GM18511 (cell line): ENCODE measurements at regions not wholly inside any gene's neighbourhood (a gene's known extent, or its start where the extent isn't known, plus 50 kb on each side); places are given as distances from the start of the nearest gene placed in this dataset.
"Not testable (repeated sequence)": the region's sequence is repeated elsewhere in the genome, so short reads cannot be mapped to it uniquely, and the experiment has no call there.

Experiments
- ATAC-seq: cut with Tn5 transposase; IDR thresholded peaks from one replicate; pipeline ENCODE4 v1.9.1; 2021; ENCODE audit warnings: mild to moderate bottlenecking, moderate library complexity; ENCODE audit not compliant: unreplicated experiment

DNA sequence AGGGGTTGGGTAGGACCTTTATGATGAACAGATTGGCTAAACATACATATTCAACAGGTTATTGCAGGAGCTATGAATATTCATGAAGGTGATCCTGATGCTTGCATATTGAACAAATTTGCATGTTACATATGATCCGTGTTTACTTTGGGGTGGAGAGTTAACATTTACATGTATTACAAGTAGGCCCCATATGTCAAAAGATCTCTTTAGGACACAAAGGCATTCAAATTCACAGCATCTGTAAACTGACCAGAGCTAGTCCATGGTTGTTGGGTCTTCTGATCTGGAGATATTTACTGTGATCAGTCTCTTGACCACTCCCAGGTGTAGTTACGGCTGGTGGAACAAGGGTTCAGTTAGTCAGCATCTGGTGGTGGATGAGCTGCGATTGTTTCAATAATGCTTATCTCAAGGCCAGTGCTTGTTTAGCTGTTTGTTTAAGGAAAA, 80.4 kb downstream of the PMAIP1 start:
- no peak for ATAC-seq

DNA sequence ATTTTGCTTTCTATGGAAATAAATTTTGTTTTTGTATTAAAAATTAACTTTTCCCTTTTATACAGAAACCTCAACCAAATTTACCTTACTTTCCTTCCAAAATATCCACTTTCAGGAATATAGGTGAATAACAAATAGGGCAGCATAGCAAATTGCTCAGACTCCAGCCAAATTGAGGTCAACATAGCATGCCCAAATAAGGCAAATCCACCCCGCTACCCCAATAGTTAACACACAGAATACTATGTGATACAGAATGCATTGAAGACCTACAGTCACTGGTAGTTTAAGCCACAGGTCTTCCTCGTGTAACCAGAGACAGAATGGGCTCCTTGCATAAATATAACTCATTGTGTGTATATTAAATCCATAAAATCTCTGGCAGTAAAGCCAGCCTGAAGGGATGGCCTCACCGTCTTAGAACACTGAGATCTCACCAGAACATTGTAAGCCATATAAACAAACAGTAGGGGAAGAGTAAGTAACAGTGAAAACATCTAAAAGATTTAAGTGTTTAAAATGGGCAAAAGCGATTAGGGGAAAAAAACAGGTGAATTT, 72.2 kb downstream of the PMAIP1 start:
- no peak for ATAC-seq

DNA sequence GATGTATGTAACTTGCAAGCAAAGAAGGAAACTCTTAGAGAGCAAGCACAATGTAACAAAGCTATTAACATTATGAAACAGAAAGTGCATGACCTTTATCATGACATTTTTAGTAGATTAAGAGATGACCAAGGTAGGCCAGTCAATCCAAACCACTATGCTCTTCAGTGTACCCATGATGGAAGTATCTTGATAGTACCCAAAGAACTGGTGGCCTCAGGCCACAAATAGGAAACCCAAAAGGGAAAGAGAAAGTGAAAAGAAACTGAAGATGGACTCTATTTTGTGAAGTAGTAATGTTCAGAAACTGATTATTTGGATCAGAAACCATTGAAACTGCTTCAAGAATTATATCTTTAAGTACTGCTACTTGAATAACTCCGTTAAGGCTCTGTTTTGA, 71.3 kb downstream of the PMAIP1 start:
- ATAC-seq: peak; percentile 92

DNA sequence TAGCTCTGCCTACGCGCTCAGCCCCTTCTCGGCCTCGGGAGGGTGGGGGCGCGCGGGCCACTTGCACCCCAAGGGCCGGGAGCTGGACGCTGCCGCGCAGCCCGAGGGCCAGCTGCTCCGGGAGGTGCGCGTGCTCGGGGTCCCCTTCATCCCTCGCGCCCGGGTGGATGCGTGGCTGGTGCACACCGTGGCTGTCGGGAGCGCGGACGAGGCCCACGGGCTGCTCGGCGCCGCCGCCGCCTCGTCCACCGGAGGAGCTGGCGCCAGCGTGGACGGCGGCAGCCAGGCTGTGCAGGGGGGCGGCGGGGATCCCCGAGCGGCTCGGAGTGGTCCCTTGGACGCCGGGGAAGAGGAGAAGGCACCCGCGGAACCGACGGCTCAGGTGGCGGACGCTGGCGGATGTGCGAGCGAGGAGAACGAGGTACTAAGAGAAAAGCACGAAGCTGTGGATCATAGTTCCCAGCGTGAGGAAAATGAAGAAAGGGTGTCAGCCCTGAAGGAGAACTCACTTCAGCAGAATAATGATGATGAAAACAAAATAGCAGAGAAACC, 69.8 kb downstream of the PMAIP1 start:
- ATAC-seq: not testable (repeated sequence)

DNA sequence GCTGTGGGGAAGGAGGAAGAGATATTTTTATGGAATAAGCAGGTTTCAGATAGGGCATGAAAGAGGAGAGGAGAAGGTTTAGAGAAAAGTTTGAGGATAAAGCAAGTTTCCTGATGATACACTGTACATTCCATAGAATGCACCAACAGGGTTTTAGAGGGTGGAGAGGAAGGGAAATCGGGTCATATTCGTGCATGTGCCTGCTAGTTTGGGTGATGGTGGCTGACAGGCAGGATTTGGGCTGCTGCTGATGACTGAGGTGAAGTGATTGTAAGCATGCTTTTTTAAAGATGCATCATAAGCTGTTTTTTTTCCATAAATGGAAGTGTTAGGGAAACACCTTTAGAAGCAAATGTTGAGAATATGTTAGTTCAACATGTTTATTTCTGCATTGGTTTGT, 68.8 kb downstream of the PMAIP1 start:
- ATAC-seq: no peak

DNA sequence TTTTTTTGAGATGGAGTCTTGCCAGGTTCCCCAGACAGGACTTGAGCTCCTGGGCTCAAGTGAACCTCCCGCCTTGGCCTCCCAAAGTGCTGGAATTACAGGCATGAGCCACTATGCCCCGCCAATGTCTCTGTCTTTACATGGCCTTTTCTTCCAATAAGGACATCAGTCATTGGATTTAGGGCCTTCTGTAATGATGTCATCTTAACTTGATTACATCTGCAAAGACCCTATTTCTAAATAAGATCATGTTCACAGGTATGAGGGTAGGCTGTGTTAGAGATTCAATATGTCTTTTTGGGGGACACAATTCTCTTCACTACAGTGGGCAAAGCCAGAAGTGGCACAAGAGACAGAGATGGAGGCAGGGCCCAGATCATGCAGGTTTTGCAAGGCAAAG, 68.1 kb downstream of the PMAIP1 start:
- ATAC-seq: no peak

DNA sequence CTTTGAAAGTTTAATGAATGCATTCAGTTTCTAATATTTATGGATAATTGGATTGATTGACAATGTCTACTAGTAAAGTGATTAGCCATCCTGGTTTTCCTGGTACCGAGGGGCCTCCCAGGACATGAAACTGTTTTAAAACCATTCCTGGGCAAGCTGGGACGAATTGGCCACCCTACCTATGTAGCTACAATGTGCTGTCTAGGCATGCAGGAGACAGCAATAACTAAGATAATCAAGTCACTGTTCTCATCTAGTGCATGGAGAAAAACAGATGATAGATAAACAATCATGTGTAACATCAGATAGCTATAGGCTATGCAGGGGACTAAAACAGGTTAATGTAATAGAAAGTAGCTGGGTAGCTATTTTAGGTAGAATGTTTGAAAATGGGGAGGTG, 67.1 kb downstream of the PMAIP1 start:
- no peak for ATAC-seq

DNA sequence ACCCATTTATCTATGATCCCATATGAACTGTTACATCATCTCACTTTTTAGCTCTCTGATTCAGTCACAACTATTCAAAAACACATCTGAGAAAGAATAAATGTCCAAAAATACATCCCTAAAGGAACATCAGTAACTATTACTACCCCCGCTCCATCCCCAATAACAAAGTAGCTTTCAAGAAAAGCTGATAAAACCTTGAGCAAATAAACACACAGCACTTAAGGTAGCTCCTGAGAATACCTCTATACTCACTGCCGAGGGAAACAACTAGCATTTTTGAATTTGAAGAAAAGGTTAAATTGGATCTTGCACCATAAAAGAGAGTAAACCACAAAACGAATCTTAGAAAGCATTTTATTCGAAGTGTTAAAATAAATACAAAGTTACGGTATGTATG, 63.4 kb downstream of the PMAIP1 start:
- no peak for ATAC-seq

DNA sequence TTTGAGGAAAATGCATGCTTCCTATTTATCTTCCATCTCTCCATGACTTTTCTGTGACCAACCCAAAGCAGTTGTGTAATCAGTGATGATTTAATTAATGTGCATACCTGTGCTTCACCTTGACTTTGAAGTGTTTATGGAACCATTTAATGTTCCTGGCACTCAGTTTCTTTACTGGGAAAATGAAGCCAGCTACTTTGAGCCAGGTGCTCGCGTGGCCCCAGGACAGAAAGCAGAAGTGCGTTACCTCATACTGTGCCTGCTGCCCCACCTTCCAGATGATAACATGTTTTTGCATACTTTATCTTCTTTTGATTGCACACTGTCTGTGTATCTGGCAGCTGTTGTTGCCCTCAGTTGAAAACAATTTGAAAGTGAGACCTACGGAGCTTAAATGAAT, 61.3 kb downstream of the PMAIP1 start:
- peak; percentile 82 for ATAC-seq

DNA sequence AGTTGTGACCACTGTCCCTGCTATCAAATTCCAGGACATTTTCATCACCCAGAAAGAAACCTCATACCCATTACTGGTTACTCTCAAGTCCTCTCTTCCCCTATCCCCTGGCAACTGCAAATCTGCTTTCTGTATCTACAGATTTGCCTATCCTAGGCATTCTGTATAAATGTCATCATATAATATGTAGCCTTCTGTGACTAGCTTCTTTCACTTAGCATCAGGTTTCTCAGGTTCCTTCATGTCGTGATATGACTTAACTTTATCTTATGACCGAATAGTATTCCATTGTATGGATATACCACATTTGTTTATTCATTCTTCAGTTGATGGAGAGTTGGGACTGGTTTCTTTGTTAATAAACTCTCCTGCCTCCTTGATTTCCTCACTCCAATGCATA, 60.5 kb downstream of the PMAIP1 start:
- no peak for ATAC-seq

DNA sequence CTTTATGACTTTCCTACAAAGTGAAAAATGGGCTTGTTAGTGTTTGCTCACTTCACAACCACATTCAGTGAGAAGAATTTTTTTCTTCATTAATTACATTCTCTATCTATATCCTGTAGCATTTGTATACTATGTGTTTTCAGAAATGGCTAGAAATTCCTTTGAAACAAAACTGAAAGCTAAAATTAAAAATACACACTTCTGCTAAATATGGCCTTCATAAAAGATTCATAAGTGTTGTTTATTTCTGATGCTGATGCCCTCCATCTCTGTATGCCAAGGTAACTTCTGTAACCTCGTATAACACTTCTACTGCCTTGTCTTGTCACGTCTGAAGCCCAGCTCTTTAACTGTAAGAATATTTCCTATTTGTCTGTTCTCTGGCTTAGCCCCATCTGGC, 59.8 kb downstream of the PMAIP1 start:
- no peak for ATAC-seq

DNA sequence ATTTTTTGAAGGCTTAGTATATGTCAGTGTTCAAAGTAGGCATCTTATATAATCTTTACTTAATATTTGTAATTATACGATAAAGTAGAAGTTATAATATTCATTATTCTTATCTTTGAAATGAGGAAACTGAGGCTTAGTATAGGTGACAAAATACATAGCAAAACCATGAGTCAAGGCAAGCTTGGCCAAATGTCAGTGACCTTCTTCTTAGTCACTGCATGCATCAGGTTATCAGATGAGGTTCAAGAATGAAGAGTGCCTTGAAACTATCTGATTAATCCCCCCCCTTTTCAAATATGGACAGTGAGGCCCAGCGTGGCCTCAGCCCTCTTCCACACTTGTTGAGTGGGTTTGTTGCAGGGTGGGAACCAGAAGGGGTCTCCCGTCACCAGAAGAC, 59.3 kb downstream of the PMAIP1 start:
- ATAC-seq: no peak

DNA sequence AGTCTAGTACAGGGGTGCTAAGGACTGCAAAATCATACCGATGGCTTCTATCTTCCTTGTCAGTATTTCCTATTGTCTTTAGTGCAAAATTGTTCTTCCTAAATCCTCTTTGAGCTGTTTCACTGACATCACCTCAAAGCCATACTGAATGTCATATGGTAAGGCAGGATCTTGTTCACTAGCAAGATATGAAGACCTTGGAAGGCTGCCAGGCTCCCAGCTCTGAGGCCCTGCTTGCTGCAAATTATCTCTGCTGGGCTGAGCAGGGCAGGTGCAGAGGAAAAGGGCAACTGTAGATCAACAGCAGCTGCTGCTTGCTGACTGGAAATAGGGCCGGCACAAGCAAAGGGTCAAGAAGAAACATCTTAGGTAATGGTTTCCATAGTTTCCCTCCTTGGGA, 58.2 kb downstream of the PMAIP1 start:
- ATAC-seq: peak; percentile 56

DNA sequence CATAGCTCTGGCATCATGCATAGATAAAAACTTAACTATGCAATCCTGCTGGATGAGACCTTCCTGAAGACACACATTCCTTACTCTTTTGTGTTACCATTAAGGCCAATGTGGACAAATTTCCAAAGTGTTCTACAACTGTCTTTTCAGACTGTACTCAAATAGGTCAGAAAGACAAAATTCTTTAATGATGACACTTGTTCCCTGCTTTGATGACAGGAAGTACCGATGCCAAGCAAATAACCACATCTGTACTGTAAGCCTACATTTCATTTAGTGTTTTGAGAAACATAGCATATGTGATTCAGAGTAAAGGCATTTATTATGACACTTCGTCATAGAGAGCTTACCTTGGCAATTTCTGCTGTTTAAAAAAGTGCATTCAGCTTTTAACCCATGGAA, 55.0 kb downstream of the PMAIP1 start:
- ATAC-seq: no peak

DNA sequence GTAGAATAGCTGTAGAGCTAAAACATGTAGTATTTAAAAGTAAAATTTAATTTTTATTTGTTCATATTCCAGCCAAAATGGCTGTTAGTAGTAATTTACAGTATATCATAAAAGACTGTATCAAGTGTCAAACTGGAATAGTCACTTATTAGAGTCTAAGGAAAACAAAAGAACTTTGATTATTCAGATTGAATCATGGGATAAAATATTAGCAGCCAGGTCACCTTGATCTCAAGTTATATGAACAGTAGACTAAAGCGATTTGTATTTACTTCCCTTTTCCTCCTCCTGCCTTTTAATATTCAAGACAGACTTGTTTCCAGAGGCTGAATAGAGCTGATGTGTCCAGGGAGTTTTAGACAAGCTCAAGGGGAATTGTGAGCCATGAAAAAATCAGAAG, 54.4 kb downstream of the PMAIP1 start:
- ATAC-seq: no peak
